HCT116 (cell line): ENCODE measurements at regions not wholly inside any gene's neighbourhood (a gene's known extent, or its start where the extent isn't known, plus 50 kb on each side); places are given as distances from the start of the nearest gene placed in this dataset.

Source experiments
- ATAC-seq: fragments of 200-7000 bp; cut with Tn5 transposase; 2 replicates; pipeline ENCODE4 v1.9.1; 2020; ENCODE audit warnings: mild to moderate bottlenecking, moderate library complexity
- BruUV-seq: library from RNA; stranded (reverse); fragments of 400-500 nt; replicated peaks from 2 replicates; lab custom pipeline; 2021; lab: Mats Ljungman, UMichigan
- CTCF ChIA-PET: fragments of 300-600 bp; sonication (Branson Sonifier 250); formaldehyde crosslinking; loops from one replicate; lab custom pipeline; 2021; ENCODE audit warnings: antibody characterized with exemption; lab: Charles Lee
- POLR2A ChIA-PET: fragments of 300-600, 350-600 bp; sonication (Branson Sonifier 250); formaldehyde crosslinking; loops from one replicate; lab custom pipeline; 2021; ENCODE audit warnings: antibody characterized with exemption; lab: Charles Lee
- RAD21 ChIA-PET, 2 experiments: fragments of 300-600 bp; sonication (Branson Sonifier 250); formaldehyde crosslinking; loops; one replicate each; lab custom pipeline; 2023; ENCODE audit warnings: low total read pairs in 2 of 2; ENCODE audit not compliant: uncharacterized antibody in 2 of 2, unreplicated experiment in 2 of 2, low non-redundant PET in 1 of 2; lab: Charles Lee
- DNase-seq: peaks from one replicate; pipeline ENCODE4 v3.0.0-alpha.2; 2010; ENCODE audit warnings: low read depth, low spot score
- H2AFZ ChIP-seq: fragments of 200-600 bp; shearing (Covaris generic), sonication (generic); 2 replicates; pipeline ENCODE4 v1.6.1; 2017; ENCODE audit warnings: low read depth, mixed run types, mixed read lengths, antibody characterized with exemption, low read length; ENCODE audit not compliant: poor library complexity, severe bottlenecking
- H3K27ac ChIP-seq: 2 replicates; pipeline ENCODE4 v1.5.1; 2012; ENCODE audit warnings: low read depth, low read length
- H3K27me3 ChIP-seq: fragments of 200-600 bp; sonication (generic); 2 replicates; pipeline ENCODE4 v1.6.1; 2016; ENCODE audit warnings: mixed run types, low read length, mixed read lengths; ENCODE audit not compliant: insufficient read depth
- H3K36me3 ChIP-seq, 2 experiments: fragments of 200-500 bp in 1 of 2; fragments of 200-600 bp in 1 of 2; sonication (Bioruptor generic) in 1 of 2; sonication (generic) in 1 of 2; 2 replicates each; pipeline versions ENCODE4 v1.5.1 to v1.6.1; 2014 to 2016; ENCODE audit warnings: low read length in 2 of 2, inconsistent platforms in 1 of 2, mixed read lengths in 1 of 2, mixed run types in 1 of 2; ENCODE audit not compliant: insufficient read depth in 2 of 2, control insufficient read depth in 1 of 2
- H3K4me1 ChIP-seq, 2 experiments: fragments of 200-600 bp in 1 of 2; sonication (generic) in 1 of 2; 2 replicates each; pipeline versions ENCODE4 v1.5.1 to v1.6.1; 2012 to 2017; ENCODE audit warnings: low read length in 2 of 2, inconsistent platforms in 1 of 2, mild to moderate bottlenecking in 1 of 2, mixed read lengths in 1 of 2, mixed run types in 1 of 2, moderate library complexity in 1 of 2; ENCODE audit not compliant: insufficient read depth in 2 of 2, control insufficient read depth in 1 of 2
- H3K4me2 ChIP-seq: fragments of 200-600 bp; sonication (generic); 2 replicates; pipeline ENCODE4 v1.6.1; 2017; ENCODE audit warnings: mixed run types, low read length, mixed read lengths
- H3K4me3 ChIP-seq, 2 experiments: fragments of 200-600 bp in 1 of 2; sonication (generic) in 1 of 2; replicated peaks in 1 of 2; 2 replicates each; pipeline ENCODE4 v1.5.1; 2011 to 2016; ENCODE audit warnings: low read length in 2 of 2, control low read depth in 1 of 2, low read depth in 1 of 2, mild to moderate bottlenecking in 1 of 2, mixed read lengths in 1 of 2, mixed run types in 1 of 2
- H3K79me2 ChIP-seq: fragments of 200-600 bp; sonication (generic); 2 replicates; pipeline ENCODE4 v1.6.1; 2017; ENCODE audit warnings: mild to moderate bottlenecking, mixed run types, low read length, moderate library complexity, mixed read lengths; ENCODE audit not compliant: insufficient read depth
- H3K9ac ChIP-seq: fragments of 200-600 bp; sonication (generic); 2 replicates; pipeline ENCODE4 v1.6.1; 2016; ENCODE audit warnings: low read length, mixed read lengths
- H3K9me2 ChIP-seq: fragments of 200-600 bp; sonication (generic), shearing (Covaris generic); 2 replicates; pipeline ENCODE4 v1.6.1; 2017; ENCODE audit warnings: mixed run types, mild to moderate bottlenecking, moderate library complexity; ENCODE audit not compliant: insufficient read depth
- H3K9me3 ChIP-seq, 2 experiments: fragments of 200-500 bp in 1 of 2; fragments of 200-600 bp in 1 of 2; sonication (Bioruptor generic) in 1 of 2; sonication (generic) in 1 of 2; 2 replicates each; pipeline ENCODE4 v1.6.1; 2014 to 2017; ENCODE audit warnings: low read length in 2 of 2, mixed read lengths in 2 of 2, inconsistent platforms in 1 of 2, low read depth in 1 of 2, mild to moderate bottlenecking in 1 of 2, mixed run types in 1 of 2, moderate library complexity in 1 of 2; ENCODE audit not compliant: control insufficient read depth in 1 of 2, insufficient read depth in 1 of 2
- H4K20me1 ChIP-seq: fragments of 200-600 bp; sonication (generic), shearing (Covaris generic); 2 replicates; pipeline ENCODE4 v1.6.1; 2017; ENCODE audit warnings: mixed run types, mild to moderate bottlenecking, moderate library complexity; ENCODE audit not compliant: insufficient read depth
- ATF3 ChIP-seq: IDR thresholded peaks from 2 replicates; pipeline ENCODE4 v1.6.1; 2012
- CEBPB ChIP-seq: IDR thresholded peaks from 2 replicates; pipeline ENCODE4 v1.6.1; 2012; ENCODE audit warnings: low read depth
- EGR1 ChIP-seq: IDR thresholded peaks from 2 replicates; pipeline ENCODE4 v1.6.1; 2012; ENCODE audit warnings: low read depth
- ELF1 ChIP-seq: IDR thresholded peaks from 2 replicates; pipeline ENCODE4 v1.6.1; 2012; ENCODE audit warnings: low read depth, borderline replicate concordance
- EZH2 ChIP-seq: fragments of 200-600 bp; sonication (generic); IDR thresholded peaks from 2 replicates; pipeline ENCODE4 v1.6.1; 2017; ENCODE audit warnings: antibody characterized with exemption, mixed run types
- EZH2phosphoT487 ChIP-seq: fragments of 200-600 bp; IDR thresholded peaks from 2 replicates; pipeline ENCODE4 v1.6.1; 2018; ENCODE audit warnings: antibody characterized with exemption, borderline replicate concordance
- FOSL1 ChIP-seq: IDR thresholded peaks from 2 replicates; pipeline ENCODE4 v1.6.1; 2012; ENCODE audit warnings: low read depth
- JUND ChIP-seq: IDR thresholded peaks from 2 replicates; pipeline ENCODE4 v1.6.1; 2012
- POLR2A ChIP-seq: IDR thresholded peaks from 2 replicates; pipeline ENCODE4 v1.7.0; 2011; ENCODE audit warnings: borderline replicate concordance; ENCODE audit not compliant: insufficient read depth, insufficient read length; ENCODE audit errors: extremely low read depth
- RAD21 ChIP-seq: IDR thresholded peaks from 2 replicates; pipeline ENCODE4 v1.6.1; 2012; ENCODE audit warnings: low read depth, mild to moderate bottlenecking
- SP1 ChIP-seq: IDR thresholded peaks from 2 replicates; pipeline ENCODE4 v1.6.1; 2012; ENCODE audit warnings: low read depth
- TCF7L2 ChIP-seq: IDR thresholded peaks from 2 replicates; pipeline ENCODE4 v1.7.0; 2011; ENCODE audit warnings: borderline replicate concordance, inconsistent platforms; ENCODE audit not compliant: insufficient read depth, insufficient read length; ENCODE audit errors: extremely low read depth
- YY1 ChIP-seq: IDR thresholded peaks from 2 replicates; pipeline ENCODE4 v1.6.1; 2011; ENCODE audit warnings: low read length, low read depth, moderate library complexity, mild to moderate bottlenecking; ENCODE audit not compliant: insufficient replicate concordance; ENCODE audit errors: extremely low read depth
- ZFX ChIP-seq: fragments of 450-650 bp; IDR thresholded peaks from 2 replicates; pipeline ENCODE4 v1.6.1; 2017
- ZNF274 ChIP-seq: fragments of 200-500 bp; sonication (Bioruptor generic); IDR thresholded peaks from 2 replicates; pipeline ENCODE4 v1.6.1; 2014; ENCODE audit warnings: mild to moderate bottlenecking, low read depth, low read length, inconsistent platforms
- intact Hi-C: fragments of 100-400 bp; cut with micrococcal nuclease; formaldehyde crosslinking; loops from 2 replicates; pipeline ENCODE4 v1.10.0; 2022
- TF ChIP-seq, protein P1 (sequence below): IDR thresholded peaks from 2 replicates; pipeline ENCODE4 v1.6.1; 2012; ENCODE audit warnings: low read depth
- TF ChIP-seq, protein P2 (sequence below): IDR thresholded peaks from 2 replicates; pipeline ENCODE4 v1.6.1; 2011; ENCODE audit warnings: mild to moderate bottlenecking, low read length, moderate library complexity; ENCODE audit not compliant: insufficient replicate concordance; ENCODE audit errors: extremely low read depth

GRCh38 chr4:81704461-81704860 is 232.8 kb upstream of the RASGEF1B start:
- Histone ChIP-seq H3K4me3 (no peak overlapping the region), H3K9me3 (no peaks in the 10 kb centered on the region), H3K27ac (no peak overlapping the region), H3K9me2 (no peaks in the 10 kb centered on the region), H3K4me2 (no peak overlapping the region), H3K4me1 (no peaks in the 10 kb centered on the region), H3K9ac (no peak overlapping the region), H3K79me2 (no peaks in the 10 kb centered on the region), H4K20me1 (no peaks in the 10 kb centered on the region), H2AFZ (no peak overlapping the region), H3K36me3 (no peaks in the 10 kb centered on the region), H3K27me3 (peaks cover 8% of the 10 kb centered on the region; the same call in 1 of the 2 replicates)
- RAD21 ChIA-PET: no interaction called here
- POLR2A ChIA-PET: no interaction called here
- DNase-seq (no peak), ATAC-seq (no peak)
- TF ChIP-seq ZNF274: no peak
- TF ChIP-seq, protein P1, sequence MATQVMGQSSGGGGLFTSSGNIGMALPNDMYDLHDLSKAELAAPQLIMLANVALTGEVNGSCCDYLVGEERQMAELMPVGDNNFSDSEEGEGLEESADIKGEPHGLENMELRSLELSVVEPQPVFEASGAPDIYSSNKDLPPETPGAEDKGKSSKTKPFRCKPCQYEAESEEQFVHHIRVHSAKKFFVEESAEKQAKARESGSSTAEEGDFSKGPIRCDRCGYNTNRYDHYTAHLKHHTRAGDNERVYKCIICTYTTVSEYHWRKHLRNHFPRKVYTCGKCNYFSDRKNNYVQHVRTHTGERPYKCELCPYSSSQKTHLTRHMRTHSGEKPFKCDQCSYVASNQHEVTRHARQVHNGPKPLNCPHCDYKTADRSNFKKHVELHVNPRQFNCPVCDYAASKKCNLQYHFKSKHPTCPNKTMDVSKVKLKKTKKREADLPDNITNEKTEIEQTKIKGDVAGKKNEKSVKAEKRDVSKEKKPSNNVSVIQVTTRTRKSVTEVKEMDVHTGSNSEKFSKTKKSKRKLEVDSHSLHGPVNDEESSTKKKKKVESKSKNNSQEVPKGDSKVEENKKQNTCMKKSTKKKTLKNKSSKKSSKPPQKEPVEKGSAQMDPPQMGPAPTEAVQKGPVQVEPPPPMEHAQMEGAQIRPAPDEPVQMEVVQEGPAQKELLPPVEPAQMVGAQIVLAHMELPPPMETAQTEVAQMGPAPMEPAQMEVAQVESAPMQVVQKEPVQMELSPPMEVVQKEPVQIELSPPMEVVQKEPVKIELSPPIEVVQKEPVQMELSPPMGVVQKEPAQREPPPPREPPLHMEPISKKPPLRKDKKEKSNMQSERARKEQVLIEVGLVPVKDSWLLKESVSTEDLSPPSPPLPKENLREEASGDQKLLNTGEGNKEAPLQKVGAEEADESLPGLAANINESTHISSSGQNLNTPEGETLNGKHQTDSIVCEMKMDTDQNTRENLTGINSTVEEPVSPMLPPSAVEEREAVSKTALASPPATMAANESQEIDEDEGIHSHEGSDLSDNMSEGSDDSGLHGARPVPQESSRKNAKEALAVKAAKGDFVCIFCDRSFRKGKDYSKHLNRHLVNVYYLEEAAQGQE: no peak
- TF ChIP-seq EZH2phosphoT487: no peak
- BruUV-seq: no TSS peak
- CTCF ChIA-PET: no interaction called here
- intact Hi-C loops: no loop called here

- H3K36me3 ChIP-seq: no peaks in the 10 kb centered on the region
- H3K4me3 ChIP-seq: no peak overlapping the region
- no TSS peak for BruUV-seq
- no peak for ATAC-seq
- ChIA-PET RAD21 (no interaction called here), CTCF (no interaction called here), POLR2A (no interaction called here)
- H3K9me2 ChIP-seq: no peaks in the 10 kb centered on the region
- H3K27ac ChIP-seq: no peak overlapping the region
- no peak overlapping the region for H2AFZ ChIP-seq
- H3K9ac ChIP-seq: no peak overlapping the region
- intact Hi-C loops: no loop called here
- no peaks in the 10 kb centered on the region for H3K79me2 ChIP-seq
- no peak overlapping the region for H3K4me2 ChIP-seq
- H3K9me3 ChIP-seq: no peaks in the 10 kb centered on the region
- DNase-seq: no peak
- H3K27me3 ChIP-seq: peaks cover 3% of the 10 kb centered on the region; the same call in 1 of the 2 replicates
- H4K20me1 ChIP-seq: no peaks in the 10 kb centered on the region
- H3K4me1 ChIP-seq: no peaks in the 10 kb centered on the region
- no peak for TF ChIP-seq FOSL1
- no peak for TF ChIP-seq EGR1
- no peak for TF ChIP-seq ZFX
- TF ChIP-seq ATF3: no peak
- no peak for TF ChIP-seq TCF7L2
- no peak for TF ChIP-seq EZH2phosphoT487
- TF ChIP-seq, protein P2, sequence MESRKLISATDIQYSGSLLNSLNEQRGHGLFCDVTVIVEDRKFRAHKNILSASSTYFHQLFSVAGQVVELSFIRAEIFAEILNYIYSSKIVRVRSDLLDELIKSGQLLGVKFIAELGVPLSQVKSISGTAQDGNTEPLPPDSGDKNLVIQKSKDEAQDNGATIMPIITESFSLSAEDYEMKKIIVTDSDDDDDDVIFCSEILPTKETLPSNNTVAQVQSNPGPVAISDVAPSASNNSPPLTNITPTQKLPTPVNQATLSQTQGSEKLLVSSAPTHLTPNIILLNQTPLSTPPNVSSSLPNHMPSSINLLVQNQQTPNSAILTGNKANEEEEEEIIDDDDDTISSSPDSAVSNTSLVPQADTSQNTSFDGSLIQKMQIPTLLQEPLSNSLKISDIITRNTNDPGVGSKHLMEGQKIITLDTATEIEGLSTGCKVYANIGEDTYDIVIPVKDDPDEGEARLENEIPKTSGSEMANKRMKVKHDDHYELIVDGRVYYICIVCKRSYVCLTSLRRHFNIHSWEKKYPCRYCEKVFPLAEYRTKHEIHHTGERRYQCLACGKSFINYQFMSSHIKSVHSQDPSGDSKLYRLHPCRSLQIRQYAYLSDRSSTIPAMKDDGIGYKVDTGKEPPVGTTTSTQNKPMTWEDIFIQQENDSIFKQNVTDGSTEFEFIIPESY: no peak
- no peak for TF ChIP-seq POLR2A
- no peak for TF ChIP-seq YY1
- no peak for TF ChIP-seq CEBPB
- TF ChIP-seq ELF1: no peak
- no peak for TF ChIP-seq ZNF274
- no peak for TF ChIP-seq JUND
- TF ChIP-seq SP1: no peak
- TF ChIP-seq RAD21: no peak
- TF ChIP-seq EZH2: no peak
These were observed 228.5 kb upstream of the RASGEF1B start for GRCh38 chr4:81700189-81700588.
